HepG2 (cell line): ENCODE measurements at regions not wholly inside any gene's neighbourhood (a gene's known extent, or its start where the extent isn't known, plus 50 kb on each side); places are given as distances from the start of the nearest gene placed in this dataset.

Source experiments
- CEBPG ChIP-seq: IDR thresholded peaks from 2 replicates; pipeline ENCODE4 v1.6.1; 2016
- GPBP1L1 ChIP-seq: sonication (generic); formaldehyde crosslinking; IDR thresholded peaks from 2 replicates; pipeline ENCODE4 v1.5.0; 2020; ENCODE audit warnings: mild to moderate bottlenecking, missing genetic modification reagents
- KIAA2018 ChIP-seq: sonication (generic); formaldehyde crosslinking; IDR thresholded peaks from 2 replicates; pipeline ENCODE4 v1.5.0; 2020; ENCODE audit warnings: mild to moderate bottlenecking, missing genetic modification reagents, borderline replicate concordance
- MED13 ChIP-seq: sonication (generic); formaldehyde crosslinking; IDR thresholded peaks from 2 replicates; pipeline ENCODE4 v1.5.0; 2020; ENCODE audit warnings: missing genetic modification reagents
- ZNF629 ChIP-seq: sonication (generic); formaldehyde crosslinking; conservative IDR thresholded peaks from 2 replicates; pipeline ENCODE4 v1.5.0; 2020; ENCODE audit warnings: missing genetic modification reagents
- ZNF879 ChIP-seq: sonication (generic); formaldehyde crosslinking; IDR thresholded peaks from 2 replicates; pipeline ENCODE4 v1.8.1; 2023; ENCODE audit warnings: missing genetic modification reagents

GRCh38 chr7:25333296-25333928, 105.1 kb upstream of the NPVF start (continued):
- TF ChIP-seq KIAA2018 (CRISPR knock-in tag) = no peak
- no peak for TF ChIP-seq ZNF629 (CRISPR knock-in tag)
- no peak for TF ChIP-seq GPBP1L1
- no peak for TF ChIP-seq ZNF879 (CRISPR knock-in tag)
- no peak for TF ChIP-seq CEBPG (CRISPR knock-in tag)
- no peak for TF ChIP-seq MED13 (CRISPR knock-in tag)
- TF ChIP-seq, all 625 proteins: peak for 0
